ENCODE measurements at regions not wholly inside any gene's neighbourhood (a gene's known extent, or its start where the extent isn't known, plus 50 kb on each side); places are given as distances from the start of the nearest gene placed in this dataset.
A peak's percentile ranks its signal among the peaks of the same experiment; 100 is the strongest.

- H3K4me1 ChIP-seq = peaks cover 25 to 94% (median 72%) of the 10 kb centered on the region in 6 donors
Observed at GRCh38 chr12:124506145-124506831, 61.1 kb downstream of the NCOR2 start.

GRCh38 chr12:124505001-124505818 is 62.2 kb downstream of the NCOR2 start:
- H3K36me3 ChIP-seq = peaks cover 0 to 4% (median 0%) of the 10 kb centered on the region in 6 donors
- no peak overlapping the region for H3K4me3 ChIP-seq
- DNase-seq = no peak
- no peaks in the 10 kb centered on the region for H3K9me3 ChIP-seq
- H3K27me3 ChIP-seq (replicated peaks in 1 of 7) = no peaks in the 10 kb centered on the region
- 77 to 88% (median 81%) methylated on average over 20 to 22 of the region's 22 CpGs for WGBS, 5 donors
- TF ChIP-seq CTCF (IDR thresholded peaks at IDR 0.05 in 8 of 11, conservative IDR thresholded peaks at IDR 0.05 in 3 of 11) (no peak), POLR2A (IDR thresholded peaks at IDR 0.05) (no peak), POLR2AphosphoS5 (IDR thresholded peaks at IDR 0.05) (no peak)
- intact Hi-C loops (cut with DNase I; ENCODE audit: low total_unique reads) = no loop called here
- peak overlapping the region in 4 of 8 donors; percentile 72 to 84 (median 79) for H3K27ac ChIP-seq
- H3K4me1 ChIP-seq = peaks cover 24 to 94% (median 67%) of the 10 kb centered on the region in 6 donors

More at GRCh38 chr12:124506145-124506831, 61.1 kb downstream of the NCOR2 start:
- DNase-seq = peak; percentile 90
- Histone ChIP-seq H3K36me3 (peaks cover 0 to 3% (median 0%) of the 10 kb centered on the region in 6 donors), H3K4me3 (peak overlapping the region in 4 of 8 donors; percentile 9 to 43 (median 16)), H3K27me3 (replicated peaks in 1 of 7) (no peaks in the 10 kb centered on the region), H3K27ac (peak overlapping the region in 7 of 8 donors; percentile 26 to 84 (median 74)), H3K9me3 (no peaks in the 10 kb centered on the region)
- TF ChIP-seq POLR2A (IDR thresholded peaks at IDR 0.05) (no peak), CTCF (IDR thresholded peaks at IDR 0.05 in 8 of 11, conservative IDR thresholded peaks at IDR 0.05 in 3 of 11) (no peak), POLR2AphosphoS5 (IDR thresholded peaks at IDR 0.05) (peak; percentile 72 to 81 (median 72))
- intact Hi-C loops (cut with DNase I; ENCODE audit: low total_unique reads) = no loop called here
- WGBS, 5 donors = 14 to 31% (median 21%) methylated on average over 30 of the region's 30 CpGs

GRCh38 chr12:124504273-124505000 is 63.0 kb downstream of the NCOR2 start:
- Histone ChIP-seq H3K36me3 (peaks cover 0 to 7% (median 0%) of the 10 kb centered on the region in 6 donors), H3K9me3 (no peaks in the 10 kb centered on the region), H3K27me3 (replicated peaks in 1 of 7) (no peaks in the 10 kb centered on the region), H3K4me1 (peaks cover 24 to 94% (median 63%) of the 10 kb centered on the region in 6 donors), H3K4me3 (no peak overlapping the region), H3K27ac (no peak overlapping the region)
- WGBS, 5 donors = 79 to 89% (median 85%) methylated on average over 14 of the region's 14 CpGs
- TF ChIP-seq CTCF (IDR thresholded peaks at IDR 0.05 in 8 of 11, conservative IDR thresholded peaks at IDR 0.05 in 3 of 11) = no peak
- DNase-seq = no peak
- intact Hi-C loops (cut with DNase I; ENCODE audit: low total_unique reads) = no loop called here
